SK-N-SH treated with all-trans-retinoic acid at 6 μM for 48 hours (cell line): ENCODE measurements at regions not wholly inside any gene's neighbourhood (a gene's known extent, or its start where the extent isn't known, plus 50 kb on each side); places are given as distances from the start of the nearest gene placed in this dataset.

Experiments used
- ATAC-seq: fragments of 200-7000 bp; cut with Tn5 transposase; 3 replicates; pipeline ENCODE4 v1.9.1; 2020; ENCODE audit warnings: mild to moderate bottlenecking, moderate library complexity
- ARNTL ChIP-seq: fragments of 450-650 bp; formaldehyde crosslinking; IDR thresholded peaks from 2 replicates; pipeline ENCODE4 v1.5.0; 2020; ENCODE audit warnings: low read depth, mild to moderate bottlenecking, moderate library complexity, borderline replicate concordance
- BACH2 ChIP-seq: fragments of 250-450 bp; sonication (Bioruptor Pico); IDR thresholded peaks from 2 replicates; pipeline ENCODE4 v1.9.0; 2021; ENCODE audit warnings: mild to moderate bottlenecking, borderline replicate concordance
- CREB5 ChIP-seq: fragments of 250-450 bp; sonication (Bioruptor Pico); IDR thresholded peaks from 2 replicates; pipeline ENCODE4 v1.5.1; 2020; ENCODE audit warnings: low read depth, mild to moderate bottlenecking, moderate library complexity
- CSDC2 ChIP-seq: fragments of 250-450 bp; sonication (Bioruptor Pico); IDR thresholded peaks from 2 replicates; pipeline ENCODE4 v1.5.0; 2020; ENCODE audit warnings: mild to moderate bottlenecking, moderate library complexity
- CSRNP3 ChIP-seq: fragments of 250-450 bp; sonication (Bioruptor Pico); IDR thresholded peaks from 2 replicates; pipeline ENCODE4 v1.5.1; 2021; ENCODE audit warnings: mild to moderate bottlenecking, moderate library complexity
- ESRRG ChIP-seq: fragments of 250-450 bp; sonication (Bioruptor Pico); IDR thresholded peaks from 2 replicates; pipeline ENCODE4 v1.6.1; 2021; ENCODE audit warnings: mild to moderate bottlenecking
- GLIS3 ChIP-seq: fragments of 250-450 bp; sonication (Bioruptor Pico); IDR thresholded peaks from 2 replicates; pipeline ENCODE4 v1.5.0; 2020; ENCODE audit warnings: mild to moderate bottlenecking, moderate library complexity
- ISL1 ChIP-seq: fragments of 250-450 bp; sonication (Bioruptor Pico); IDR thresholded peaks from 2 replicates; pipeline ENCODE4 v2.1.2; 2022; ENCODE audit warnings: mild to moderate bottlenecking, moderate library complexity
- OSR1 ChIP-seq: fragments of 250-450 bp; sonication (Bioruptor Pico); IDR thresholded peaks from 2 replicates; pipeline ENCODE4 v1.8.0; 2022; ENCODE audit warnings: moderate library complexity, mild to moderate bottlenecking, inconsistent platforms
- PATZ1 ChIP-seq: fragments of 250-450 bp; sonication (Bioruptor Pico); IDR thresholded peaks from 2 replicates; pipeline ENCODE4 v1.8.0; 2020; ENCODE audit warnings: mild to moderate bottlenecking, moderate library complexity, borderline replicate concordance
- POU6F1 ChIP-seq: fragments of 250-450 bp; sonication (Bioruptor Pico); IDR thresholded peaks from 2 replicates; pipeline ENCODE4 v1.8.0; 2021; ENCODE audit warnings: low read depth, mild to moderate bottlenecking, moderate library complexity, borderline replicate concordance
- PPARA ChIP-seq: fragments of 250-450 bp; sonication (Bioruptor Pico); IDR thresholded peaks from 2 replicates; pipeline ENCODE4 v1.5.0; 2020; ENCODE audit warnings: mild to moderate bottlenecking, borderline replicate concordance
- RARB ChIP-seq: fragments of 250-450 bp; sonication (Bioruptor Pico); IDR thresholded peaks from 2 replicates; pipeline ENCODE4 v1.8.0; 2021; ENCODE audit warnings: mild to moderate bottlenecking, moderate library complexity
- TCF4 ChIP-seq: fragments of 250-450 bp; sonication (Bioruptor Pico); IDR thresholded peaks from 2 replicates; pipeline ENCODE4 v1.8.0; 2021; ENCODE audit warnings: mild to moderate bottlenecking, moderate library complexity, borderline replicate concordance
- TOX ChIP-seq: fragments of 250-450 bp; sonication (Bioruptor Pico); IDR thresholded peaks from 2 replicates; pipeline ENCODE4 v1.8.0; 2021; ENCODE audit warnings: mild to moderate bottlenecking, moderate library complexity, borderline replicate concordance
- ZC3H10 ChIP-seq: fragments of 250-450 bp; sonication (Bioruptor Pico); IDR thresholded peaks from 2 replicates; pipeline ENCODE4 v1.5.1; 2021; ENCODE audit warnings: mild to moderate bottlenecking, moderate library complexity
- ZFP3 ChIP-seq: fragments of 250-450 bp; sonication (Bioruptor Pico); IDR thresholded peaks from 2 replicates; pipeline ENCODE4 v1.5.0; 2020; ENCODE audit warnings: mild to moderate bottlenecking, moderate library complexity
- ZFP30 ChIP-seq: fragments of 450-650 bp; formaldehyde crosslinking; IDR thresholded peaks from 2 replicates; pipeline ENCODE4 v1.5.0; 2022; ENCODE audit warnings: mild to moderate bottlenecking, moderate library complexity
- ZNF565 ChIP-seq: fragments of 450-650 bp; formaldehyde crosslinking; conservative IDR thresholded peaks from 2 replicates; pipeline ENCODE4 v1.5.0; 2020; ENCODE audit warnings: low read depth, mild to moderate bottlenecking, moderate library complexity
- ZNF70 ChIP-seq: fragments of 450-650 bp; formaldehyde crosslinking; IDR thresholded peaks from 2 replicates; pipeline ENCODE4 v1.5.0; 2020; ENCODE audit warnings: mild to moderate bottlenecking, moderate library complexity
- ZNF8 ChIP-seq: fragments of 450-650 bp; formaldehyde crosslinking; IDR thresholded peaks from 2 replicates; pipeline ENCODE4 v1.5.0; 2020; ENCODE audit warnings: mild to moderate bottlenecking, moderate library complexity

- TF ChIP-seq ZC3H10 (no peak), RARB (no peak), PPARA (CRISPR knock-in tag) (no peak), ZFP30 (CRISPR knock-in tag) (no peak), POU6F1 (no peak), ISL1 (CRISPR knock-in tag) (no peak), BACH2 (CRISPR knock-in tag) (no peak), GLIS3 (no peak), ZNF565 (CRISPR knock-in tag) (no peak), TCF4 (no peak), CREB5 (CRISPR knock-in tag) (no peak), ARNTL (CRISPR knock-in tag) (no peak), OSR1 (CRISPR knock-in tag) (no peak), CSRNP3 (CRISPR knock-in tag) (no peak), ZNF70 (no peak), PATZ1 (CRISPR knock-in tag) (no peak)
- ATAC-seq = no peak
These were observed 163.0 kb downstream of the MREG start for GRCh38 chr2:215850380-215850779.

- TF ChIP-seq CREB5 (CRISPR knock-in tag) (no peak), ZNF70 (no peak), CSDC2 (CRISPR knock-in tag) (no peak), ESRRG (no peak), PPARA (CRISPR knock-in tag) (no peak), ZFP3 (CRISPR knock-in tag) (no peak), PATZ1 (CRISPR knock-in tag) (no peak), ZNF8 (CRISPR knock-in tag) (no peak), ARNTL (CRISPR knock-in tag) (no peak), BACH2 (CRISPR knock-in tag) (no peak), POU6F1 (no peak), ZC3H10 (no peak), CSRNP3 (CRISPR knock-in tag) (no peak), TCF4 (no peak), GLIS3 (no peak), ISL1 (CRISPR knock-in tag) (no peak), TOX (CRISPR knock-in tag) (no peak)
- TF ChIP-seq, all 23 proteins: peak for 0
- ATAC-seq = no peak
These were observed 163.6 kb downstream of the MREG start for GRCh38 chr2:215849771-215850170.
